IPS DF 6.9 (cell line): ENCODE measurements at regions not wholly inside any gene's neighbourhood (a gene's known extent, or its start where the extent isn't known, plus 50 kb on each side); places are given as distances from the start of the nearest gene placed in this dataset.
A peak's percentile ranks its signal among the peaks of the same experiment; 100 is the strongest.

ENCODE experiments used
- DNase-seq: peaks from one replicate; pipeline ENCODE4 v3.0.0-alpha.2; 2013; ENCODE audit warnings: low read depth, low spot score
- H3K27ac ChIP-seq: one replicate; pipeline ENCODE4 v1.5.1; 2013; ENCODE audit warnings: low read length, control low read depth
- H3K27me3 ChIP-seq: 2 replicates; pipeline ENCODE4 v1.6.1; 2013; ENCODE audit warnings: mild to moderate bottlenecking, low read length; ENCODE audit not compliant: control insufficient read depth, insufficient read depth
- H3K36me3 ChIP-seq: 2 replicates; pipeline ENCODE4 v1.6.1; 2013; ENCODE audit warnings: low read length; ENCODE audit not compliant: control insufficient read depth, insufficient read depth
- H3K4me1 ChIP-seq: 2 replicates; pipeline ENCODE4 v1.6.1; 2013; ENCODE audit warnings: low read length; ENCODE audit not compliant: control insufficient read depth, insufficient read depth
- H3K4me3 ChIP-seq: 2 replicates; pipeline ENCODE4 v1.5.1; 2013; ENCODE audit warnings: mild to moderate bottlenecking, low read length
- H3K9me3 ChIP-seq: 2 replicates; pipeline ENCODE4 v1.6.1; 2013; ENCODE audit warnings: low read length, inconsistent platforms; ENCODE audit not compliant: control insufficient read depth, insufficient read depth
- WGBS: extraction: QIAGEN DNeasy Blood & Tissue Kit; methylation state at CpG from one replicate; pipeline ENCODE4 v1.1.7; 2013; ENCODE audit warnings: mixed read lengths, missing lambda C conversion rate; ENCODE audit not compliant: insufficient read length, insufficient coverage; 5-methylcytosine and 5-hydroxymethylcytosine counted together

- no peak for DNase-seq
- Histone ChIP-seq H3K36me3 (no peaks in the 10 kb centered on the region), H3K4me1 (no peaks in the 10 kb centered on the region), H3K27ac (no peak overlapping the region), H3K9me3 (no peaks in the 10 kb centered on the region), H3K4me3 (no peak overlapping the region), H3K27me3 (no peaks in the 10 kb centered on the region)
- WGBS, result no CpG with 5 or more reads among the region's 7 CpGs
These were observed 123.3 kb upstream of the RASGRP1 start for GRCh38 chr15:38687775-38688495.

GRCh38 chr15:38688761-38689160 lies 124.1 kb upstream of the RASGRP1 start:
- H3K9me3 ChIP-seq, result no peaks in the 10 kb centered on the region
- H3K4me3 ChIP-seq, result no peak overlapping the region
- H3K27me3 ChIP-seq, result no peaks in the 10 kb centered on the region
- no peak for DNase-seq
- H3K4me1 ChIP-seq, result no peaks in the 10 kb centered on the region
- H3K36me3 ChIP-seq, result no peaks in the 10 kb centered on the region
- no CpG with 5 or more reads among the region's 1 CpG for WGBS
- no peak overlapping the region for H3K27ac ChIP-seq

GRCh38 chr15:38689522-38689921 lies 124.9 kb upstream of the RASGRP1 start:
- no CpG with 5 or more reads among the region's 2 CpGs for WGBS
- Histone ChIP-seq H3K36me3 (no peaks in the 10 kb centered on the region), H3K4me3 (no peak overlapping the region), H3K27ac (no peak overlapping the region), H3K4me1 (no peaks in the 10 kb centered on the region), H3K9me3 (no peaks in the 10 kb centered on the region), H3K27me3 (no peaks in the 10 kb centered on the region)
- DNase-seq, result no peak

GRCh38 chr15:38690216-38690615 lies 125.6 kb upstream of the RASGRP1 start:
- Histone ChIP-seq H3K36me3 (no peaks in the 10 kb centered on the region), H3K27me3 (no peaks in the 10 kb centered on the region), H3K4me3 (no peak overlapping the region), H3K9me3 (no peaks in the 10 kb centered on the region), H3K27ac (no peak overlapping the region), H3K4me1 (no peaks in the 10 kb centered on the region)
- no CpG with 5 or more reads among the region's 5 CpGs for WGBS
- DNase-seq, result no peak

- Histone ChIP-seq H3K27me3 (no peaks in the 10 kb centered on the region), H3K4me1 (no peaks in the 10 kb centered on the region), H3K36me3 (no peaks in the 10 kb centered on the region), H3K27ac (no peak overlapping the region), H3K9me3 (no peaks in the 10 kb centered on the region), H3K4me3 (no peak overlapping the region)
- DNase-seq, result peak; percentile 68
- no CpG with 5 or more reads among the region's 4 CpGs for WGBS
These were observed 126.2 kb upstream of the RASGRP1 start for GRCh38 chr15:38690719-38691332.

GRCh38 chr15:38691377-38691776 lies 126.8 kb upstream of the RASGRP1 start:
- H3K27ac ChIP-seq, result no peak overlapping the region

GRCh38 chr15:38691965-38692788 lies 127.6 kb upstream of the RASGRP1 start:
- no peaks in the 10 kb centered on the region for H3K9me3 ChIP-seq
- no peaks in the 10 kb centered on the region for H3K27me3 ChIP-seq
- WGBS, result no CpG with 5 or more reads among the region's 7 CpGs
- no peaks in the 10 kb centered on the region for H3K4me1 ChIP-seq
- no peak for DNase-seq
- H3K27ac ChIP-seq, result no peak overlapping the region
- H3K36me3 ChIP-seq, result no peaks in the 10 kb centered on the region
- no peak overlapping the region for H3K4me3 ChIP-seq

More at GRCh38 chr15:38691377-38691776, 126.8 kb upstream of the RASGRP1 start:
- Histone ChIP-seq H3K27me3 (no peaks in the 10 kb centered on the region), H3K9me3 (no peaks in the 10 kb centered on the region), H3K4me3 (no peak overlapping the region), H3K36me3 (no peaks in the 10 kb centered on the region), H3K4me1 (no peaks in the 10 kb centered on the region)
- no CpG with 5 or more reads among the region's 2 CpGs for WGBS
- DNase-seq, result no peak

GRCh38 chr15:38692789-38693062 lies 128.1 kb upstream of the RASGRP1 start:
- DNase-seq, result no peak
- H3K9me3 ChIP-seq, result no peaks in the 10 kb centered on the region
- no peak overlapping the region for H3K4me3 ChIP-seq
- no peaks in the 10 kb centered on the region for H3K27me3 ChIP-seq
- H3K27ac ChIP-seq, result no peak overlapping the region
- H3K36me3 ChIP-seq, result no peaks in the 10 kb centered on the region
- no CpG with 5 or more reads among the region's 3 CpGs for WGBS
- no peaks in the 10 kb centered on the region for H3K4me1 ChIP-seq

- no peak for DNase-seq
- Histone ChIP-seq H3K9me3 (no peaks in the 10 kb centered on the region), H3K27ac (no peak overlapping the region), H3K36me3 (no peaks in the 10 kb centered on the region), H3K4me3 (no peak overlapping the region), H3K4me1 (no peaks in the 10 kb centered on the region), H3K27me3 (no peaks in the 10 kb centered on the region)
- no CpG with 5 or more reads among the region's 4 CpGs for WGBS
These were observed 130.9 kb upstream of the RASGRP1 start for GRCh38 chr15:38695249-38696108.

GRCh38 chr15:38696109-38696727 lies 131.6 kb upstream of the RASGRP1 start:
- Histone ChIP-seq H3K4me1 (no peaks in the 10 kb centered on the region), H3K4me3 (no peak overlapping the region), H3K9me3 (no peaks in the 10 kb centered on the region), H3K27me3 (no peaks in the 10 kb centered on the region), H3K27ac (no peak overlapping the region), H3K36me3 (no peaks in the 10 kb centered on the region)
- WGBS, result no CpG with 5 or more reads among the region's 7 CpGs
- no peak for DNase-seq
